GM21367 (cell line): ENCODE measurements at regions not wholly inside any gene's neighbourhood (a gene's known extent, or its start where the extent isn't known, plus 50 kb on each side); places are given as distances from the start of the nearest gene placed in this dataset.

Experiments used
- ATAC-seq: cut with Tn5 transposase; IDR thresholded peaks from one replicate; pipeline ENCODE4 v1.9.1; 2021; ENCODE audit not compliant: unreplicated experiment

DNA sequence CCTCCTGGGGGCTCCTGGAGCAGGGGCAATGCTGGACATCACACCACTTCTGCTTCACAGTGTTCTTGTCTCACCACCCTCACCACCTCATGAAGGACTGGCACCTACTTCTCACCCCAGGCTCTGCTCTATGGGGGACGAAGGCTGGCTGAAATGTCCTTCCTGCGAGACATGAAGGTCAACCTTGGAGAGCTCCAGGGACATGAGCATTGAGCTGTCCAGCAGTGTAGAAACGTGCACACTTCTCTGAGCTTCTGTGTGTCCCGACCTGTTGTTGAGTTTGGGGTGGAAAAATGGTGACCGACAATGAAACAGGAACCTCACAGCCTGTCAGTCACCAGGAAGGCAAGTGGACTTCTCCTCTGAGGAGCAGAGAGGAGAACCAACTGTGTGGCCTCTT is 68.6 kb upstream of the ADAMTS16 start:
- ATAC-seq = no peak

DNA sequence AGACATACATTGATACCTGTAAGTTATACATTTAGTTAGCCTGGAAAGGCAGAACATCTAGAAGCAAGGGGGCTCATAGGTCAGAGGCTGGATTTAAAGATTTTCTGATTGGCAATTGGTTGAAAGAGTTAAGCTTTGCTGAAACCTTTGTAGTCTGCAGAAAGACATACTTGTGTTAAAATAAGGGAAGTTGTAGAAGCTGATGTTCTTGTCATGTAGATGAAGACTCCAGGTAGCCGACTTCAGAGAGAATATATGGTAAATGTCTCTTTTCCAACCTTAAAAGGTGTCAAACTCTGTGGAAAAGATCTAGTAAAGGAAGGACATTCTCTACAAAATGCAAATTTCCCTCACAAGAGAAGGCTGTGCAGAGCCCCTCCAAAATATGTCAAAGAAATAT is 62.9 kb upstream of the ADAMTS16 start:
- ATAC-seq = no peak

GRCh38 chr5:5078009-5078897 is 61.9 kb upstream of the ADAMTS16 start:
- no peak for ATAC-seq

DNA sequence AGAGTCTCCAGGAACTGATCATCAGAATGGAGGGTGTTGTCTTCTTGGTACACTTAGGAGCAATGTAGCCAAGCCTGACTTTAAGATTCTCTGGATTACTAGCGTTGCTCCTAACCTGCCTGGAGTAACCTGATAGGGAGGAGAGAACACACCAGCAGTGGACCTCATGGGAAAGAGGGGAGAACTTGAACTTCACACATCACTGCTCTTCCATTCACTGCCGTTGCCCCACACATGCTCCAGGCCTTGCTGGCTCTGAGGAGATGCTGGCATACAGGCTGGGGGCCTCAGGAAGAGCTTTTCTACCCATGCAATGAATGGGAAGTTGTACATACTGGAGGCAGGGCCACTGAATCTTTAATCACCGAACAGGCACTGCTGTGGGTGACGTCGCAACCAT is 60.3 kb upstream of the ADAMTS16 start:
- ATAC-seq = no peak

GRCh38 chr5:5080790-5081189 is 59.3 kb upstream of the ADAMTS16 start:
- no peak for ATAC-seq

DNA sequence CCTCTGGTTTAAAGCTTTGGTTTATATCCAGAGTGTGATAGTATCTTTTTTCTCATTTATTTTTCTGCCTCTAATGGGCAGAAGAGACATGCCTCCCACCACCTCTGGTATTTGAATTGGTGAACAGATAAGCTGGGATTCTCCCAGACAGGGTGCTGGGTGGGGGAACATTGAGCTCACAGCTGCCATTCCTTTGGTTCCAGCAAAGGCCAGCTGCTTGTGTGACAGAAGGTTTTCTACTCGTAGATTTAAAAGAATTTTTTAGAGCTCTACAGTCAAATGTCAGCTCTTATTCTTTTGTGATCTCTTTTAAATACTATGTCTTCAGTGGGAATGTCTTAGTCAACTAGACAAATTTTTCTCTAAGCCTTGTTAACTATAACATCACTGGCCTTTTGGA is 54.7 kb upstream of the ADAMTS16 start:
- ATAC-seq = no peak

- ATAC-seq = no peak
These were observed 50.1 kb upstream of the ADAMTS16 start for GRCh38 chr5:5089895-5090649.
